ENCODE measurements at regions not wholly inside any gene's neighbourhood (a gene's known extent, or its start where the extent isn't known, plus 50 kb on each side); places are given as distances from the start of the nearest gene placed in this dataset.

GRCh38 chr14:85191986-85192385, 338.0 kb upstream of the FLRT2 start:
- TF ChIP-seq, protein P1, sequence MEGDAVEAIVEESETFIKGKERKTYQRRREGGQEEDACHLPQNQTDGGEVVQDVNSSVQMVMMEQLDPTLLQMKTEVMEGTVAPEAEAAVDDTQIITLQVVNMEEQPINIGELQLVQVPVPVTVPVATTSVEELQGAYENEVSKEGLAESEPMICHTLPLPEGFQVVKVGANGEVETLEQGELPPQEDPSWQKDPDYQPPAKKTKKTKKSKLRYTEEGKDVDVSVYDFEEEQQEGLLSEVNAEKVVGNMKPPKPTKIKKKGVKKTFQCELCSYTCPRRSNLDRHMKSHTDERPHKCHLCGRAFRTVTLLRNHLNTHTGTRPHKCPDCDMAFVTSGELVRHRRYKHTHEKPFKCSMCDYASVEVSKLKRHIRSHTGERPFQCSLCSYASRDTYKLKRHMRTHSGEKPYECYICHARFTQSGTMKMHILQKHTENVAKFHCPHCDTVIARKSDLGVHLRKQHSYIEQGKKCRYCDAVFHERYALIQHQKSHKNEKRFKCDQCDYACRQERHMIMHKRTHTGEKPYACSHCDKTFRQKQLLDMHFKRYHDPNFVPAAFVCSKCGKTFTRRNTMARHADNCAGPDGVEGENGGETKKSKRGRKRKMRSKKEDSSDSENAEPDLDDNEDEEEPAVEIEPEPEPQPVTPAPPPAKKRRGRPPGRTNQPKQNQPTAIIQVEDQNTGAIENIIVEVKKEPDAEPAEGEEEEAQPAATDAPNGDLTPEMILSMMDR (IDR thresholded peaks at IDR 0.05; ENCODE audit: extremely low read depth, insufficient read depth, missing control alignments) = no peak

GRCh38 chr14:85195872-85196477, 334.0 kb upstream of the FLRT2 start:
- no peak for DNase-seq (ENCODE audit: low spot score)
- TF ChIP-seq, protein P1 (IDR thresholded peaks at IDR 0.05; ENCODE audit: extremely low read depth, insufficient read depth, missing control alignments) = peak; percentile 25
- in situ Hi-C loops (cut with MboI; ENCODE audit: low pct_unique_long_range_greater_than_20kb, low sequenced_read_pairs, unreplicated experiment) = no loop called here

More at GRCh38 chr14:85191986-85192385, 338.0 kb upstream of the FLRT2 start:
- DNase-seq (ENCODE audit: low spot score) = no peak
- in situ Hi-C loops (cut with MboI; ENCODE audit: low pct_unique_long_range_greater_than_20kb, low sequenced_read_pairs, unreplicated experiment) = no loop called here

GRCh38 chr14:85198001-85198400, 331.9 kb upstream of the FLRT2 start:
- in situ Hi-C loops (cut with MboI; ENCODE audit: low pct_unique_long_range_greater_than_20kb, low sequenced_read_pairs, unreplicated experiment) = no loop called here
- no peak for DNase-seq (ENCODE audit: low spot score)
- TF ChIP-seq, protein P1 (IDR thresholded peaks at IDR 0.05; ENCODE audit: extremely low read depth, insufficient read depth, missing control alignments) = no peak

DNA sequence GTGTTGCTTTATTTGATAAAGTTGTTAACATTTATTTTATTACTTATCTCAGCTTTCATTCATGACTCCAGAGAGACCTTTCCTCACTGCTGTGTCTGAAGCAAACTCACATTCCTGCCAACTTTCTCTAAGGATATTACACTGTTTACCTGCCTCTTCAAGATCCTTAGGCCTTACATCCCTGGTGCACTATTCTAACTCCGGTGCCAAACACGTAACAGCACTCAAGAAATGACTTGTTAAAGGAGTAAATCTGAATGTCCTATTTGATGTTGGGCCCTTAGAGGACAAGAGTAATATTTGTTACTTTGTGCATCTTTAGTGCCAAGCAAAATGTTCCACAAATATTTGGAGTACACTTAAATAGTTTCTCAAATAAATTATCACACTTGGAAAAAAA, 324.1 kb upstream of the FLRT2 start:
- no peak for DNase-seq (ENCODE audit: low spot score)
- in situ Hi-C loops (cut with MboI; ENCODE audit: low pct_unique_long_range_greater_than_20kb, low sequenced_read_pairs, unreplicated experiment) = no loop called here
- TF ChIP-seq, protein P1 (IDR thresholded peaks at IDR 0.05; ENCODE audit: extremely low read depth, insufficient read depth, missing control alignments) = no peak

GRCh38 chr14:85214471-85214870, 315.5 kb upstream of the FLRT2 start:
- DNase-seq (ENCODE audit: low spot score) = no peak
- TF ChIP-seq, protein P1 (IDR thresholded peaks at IDR 0.05; ENCODE audit: extremely low read depth, insufficient read depth, missing control alignments) = no peak

GRCh38 chr14:85217412-85217811, 312.5 kb upstream of the FLRT2 start:
- TF ChIP-seq, protein P1 (IDR thresholded peaks at IDR 0.05; ENCODE audit: extremely low read depth, insufficient read depth, missing control alignments) = no peak
- in situ Hi-C loops (cut with MboI; ENCODE audit: low pct_unique_long_range_greater_than_20kb, low sequenced_read_pairs, unreplicated experiment) = no loop called here
- no peak for DNase-seq (ENCODE audit: low spot score)

More at GRCh38 chr14:85214471-85214870, 315.5 kb upstream of the FLRT2 start:
- in situ Hi-C loops (cut with MboI; ENCODE audit: low pct_unique_long_range_greater_than_20kb, low sequenced_read_pairs, unreplicated experiment) = no loop called here
